H1 (cell line): ENCODE measurements at regions not wholly inside any gene's neighbourhood (a gene's known extent, or its start where the extent isn't known, plus 50 kb on each side); places are given as distances from the start of the nearest gene placed in this dataset.
A peak's percentile ranks its signal among the peaks of the same experiment; 100 is the strongest.

Source experiments
- CTCF ChIA-PET: fragments of 300-600 bp; sonication (Branson Sonifier 250); formaldehyde crosslinking; loops from one replicate; lab custom pipeline; 2021; ENCODE audit not compliant: partially characterized antibody; lab: Charles Lee
- POLR2A ChIA-PET: fragments of 300-600 bp; sonication (Branson Sonifier 250); formaldehyde crosslinking; loops from one replicate; lab custom pipeline; 2021; ENCODE audit warnings: inconsistent platforms; ENCODE audit not compliant: partially characterized antibody; lab: Charles Lee
- DNase-seq, 2 experiments: peaks; one replicate each; pipeline versions ENCODE4 v3.0.0 to v3.0.0-alpha.2; 2010 to 2022; ENCODE audit warnings: low spot score in 2 of 2, low read depth in 1 of 2, mixed read lengths in 1 of 2
- FAIRE-seq: peaks from 2 replicates; lab custom pipeline; 2011; peaks lifted over from hg19 to GRCh38; lab: Jason Lieb, UNC
- H2AFZ ChIP-seq: 2 replicates; pipeline ENCODE4 v1.8.1; 2012; ENCODE audit warnings: low read length, inconsistent platforms
- H2AK5ac ChIP-seq: 2 replicates; pipeline ENCODE4 v1.6.1; 2013; ENCODE audit warnings: low read depth, low read length
- H2BK120ac ChIP-seq: replicated peaks from 2 replicates; pipeline ENCODE3; 2013; ENCODE audit warnings: low read depth, low read length, inconsistent platforms
- H2BK12ac ChIP-seq: 2 replicates; pipeline ENCODE4 v1.6.1; 2013; ENCODE audit warnings: low read depth, low read length
- H2BK15ac ChIP-seq: 2 replicates; pipeline ENCODE4 v1.6.1; 2013; ENCODE audit warnings: low read length
- H2BK20ac ChIP-seq: 2 replicates; pipeline ENCODE4 v1.6.1; 2013; ENCODE audit warnings: low read length
- H2BK5ac ChIP-seq: 2 replicates; pipeline ENCODE4 v1.6.1; 2013; ENCODE audit warnings: low read depth, low read length
- H3K14ac ChIP-seq: 2 replicates; pipeline ENCODE4 v1.6.1; 2013; ENCODE audit warnings: inconsistent platforms; ENCODE audit not compliant: insufficient read length
- H3K18ac ChIP-seq: 2 replicates; pipeline ENCODE4 v1.6.1; 2013; ENCODE audit warnings: low read length; ENCODE audit errors: extremely low read depth
- H3K23ac ChIP-seq: 2 replicates; pipeline ENCODE4 v1.6.1; 2013; ENCODE audit warnings: inconsistent platforms; ENCODE audit not compliant: insufficient read length
- H3K23me2 ChIP-seq: 2 replicates; pipeline ENCODE4 v1.6.1; 2013; ENCODE audit warnings: low read depth, low read length
- H3K27ac ChIP-seq: 2 replicates; pipeline ENCODE4 v1.6.1; 2011; ENCODE audit warnings: low read depth, low read length, inconsistent platforms
- H3K27me3 ChIP-seq, 4 experiments: replicated peaks in 1 of 4; 1 replicate in 1 of 4; 2 replicates in 3 of 4; pipeline versions ENCODE4 v1.6.1 to v1.8.1; 2011 to 2013; ENCODE audit warnings: low read length in 3 of 4, mild to moderate bottlenecking in 3 of 4, inconsistent platforms in 2 of 4, mixed read lengths in 2 of 4, moderate library complexity in 1 of 4; ENCODE audit not compliant: control insufficient read depth in 3 of 4, insufficient read depth in 3 of 4; ENCODE audit errors: extremely low read depth in 1 of 4
- H3K36me3 ChIP-seq, 4 experiments: 2 replicates each; pipeline versions ENCODE4 v1.6.1 to v1.8.1; 2011 to 2013; ENCODE audit warnings: mild to moderate bottlenecking in 4 of 4, low read length in 3 of 4, moderate library complexity in 2 of 4, control low read depth in 1 of 4, inconsistent platforms in 1 of 4; ENCODE audit not compliant: insufficient read depth in 4 of 4, control insufficient read depth in 2 of 4
- H3K4ac ChIP-seq: replicated peaks from 2 replicates; pipeline ENCODE3; 2013; ENCODE audit warnings: low read length, low read depth, mixed read lengths, inconsistent platforms; ENCODE audit not compliant: insufficient read length
- H3K4me1 ChIP-seq, 4 experiments: replicated peaks in 1 of 4; 1 replicate in 1 of 4; 2 replicates in 3 of 4; pipeline versions ENCODE4 v1.6.1 to v1.8.1; 2011 to 2013; ENCODE audit warnings: low read length in 3 of 4, inconsistent platforms in 2 of 4, mixed read lengths in 1 of 4; ENCODE audit not compliant: insufficient read depth in 4 of 4, control insufficient read depth in 3 of 4
- H3K4me2 ChIP-seq, 2 experiments: 2 replicates each; pipeline versions ENCODE4 v1.6.1 to v1.8.1; 2011 to 2013; ENCODE audit warnings: low read depth in 2 of 2, low read length in 2 of 2, control low read depth in 1 of 2, inconsistent platforms in 1 of 2, mild to moderate bottlenecking in 1 of 2; ENCODE audit not compliant: insufficient read depth in 1 of 2
- H3K4me3 ChIP-seq, 4 experiments: fragments of 200-600, 300-600 bp in 1 of 4; sonication (generic), shearing (Covaris generic), sonication (Bioruptor Twin) in 1 of 4; 2 replicates each; pipeline versions ENCODE4 v1.5.1 to v1.8.1; 2011 to 2016; ENCODE audit warnings: low read length in 4 of 4, low read depth in 3 of 4, control low read depth in 2 of 4, inconsistent platforms in 2 of 4, mild to moderate bottlenecking in 2 of 4, mixed read lengths in 1 of 4, moderate library complexity in 1 of 4; ENCODE audit not compliant: insufficient read depth in 2 of 4; ENCODE audit errors: extremely low read depth in 1 of 4
- H3K56ac ChIP-seq: replicated peaks from 2 replicates; pipeline ENCODE3; 2013; ENCODE audit warnings: low read depth, mild to moderate bottlenecking, mixed read lengths, low read length, inconsistent platforms; ENCODE audit not compliant: insufficient read length
- H3K79me1 ChIP-seq: 2 replicates; pipeline ENCODE4 v1.6.1; 2013; ENCODE audit warnings: low read depth, low read length, control low read depth
- H3K79me2 ChIP-seq, 2 experiments: 2 replicates each; pipeline versions ENCODE4 v1.6.1 to v1.8.1; 2012 to 2013; ENCODE audit warnings: low read length in 2 of 2, mild to moderate bottlenecking in 2 of 2, inconsistent platforms in 1 of 2; ENCODE audit not compliant: insufficient read depth in 2 of 2, control insufficient read depth in 1 of 2
- H3K9ac ChIP-seq, 4 experiments: replicated peaks in 1 of 4; 1 replicate in 1 of 4; 2 replicates in 3 of 4; pipeline versions ENCODE4 v1.6.1 to v1.8.1; 2011 to 2013; ENCODE audit warnings: low read depth in 3 of 4, low read length in 3 of 4, control low read depth in 2 of 4, mild to moderate bottlenecking in 2 of 4, moderate library complexity in 2 of 4, inconsistent platforms in 1 of 4; ENCODE audit errors: extremely low read depth in 1 of 4
- H3K9me3 ChIP-seq, 2 experiments: 2 replicates each; pipeline versions ENCODE4 v1.6.1 to v1.8.1; 2012 to 2013; ENCODE audit warnings: mild to moderate bottlenecking in 2 of 2, moderate library complexity in 2 of 2, control low read depth in 1 of 2, inconsistent platforms in 1 of 2, low read depth in 1 of 2, low read length in 1 of 2, mixed read lengths in 1 of 2; ENCODE audit not compliant: insufficient read depth in 2 of 2
- H4K20me1 ChIP-seq, 2 experiments: replicated peaks in 1 of 2; 2 replicates each; pipeline versions ENCODE3 to v1.8.1; 2011 to 2013; ENCODE audit warnings: inconsistent platforms in 2 of 2, low read length in 2 of 2, mild to moderate bottlenecking in 1 of 2; ENCODE audit not compliant: insufficient read depth in 2 of 2, control insufficient read depth in 1 of 2
- H4K5ac ChIP-seq: 2 replicates; pipeline ENCODE4 v1.6.1; 2013; ENCODE audit warnings: low read length, low read depth, mixed read lengths, inconsistent platforms; ENCODE audit not compliant: insufficient read length
- H4K8ac ChIP-seq: 2 replicates; pipeline ENCODE4 v1.8.0; 2013; ENCODE audit warnings: mild to moderate bottlenecking, moderate library complexity, low read length, inconsistent platforms; ENCODE audit not compliant: insufficient read depth; ENCODE audit errors: extremely low read depth
- H4K91ac ChIP-seq: replicated peaks from 2 replicates; pipeline ENCODE3; 2013; ENCODE audit warnings: low read length, mixed read lengths, inconsistent platforms; ENCODE audit not compliant: insufficient read length
- ATF2 ChIP-seq: IDR thresholded peaks from 2 replicates; pipeline ENCODE4 v1.6.1; 2012; ENCODE audit warnings: low read length, inconsistent platforms
- BCL11A ChIP-seq, 2 experiments: IDR thresholded peaks; one replicate each; pipeline ENCODE4 v1.6.1; 2011; ENCODE audit warnings: low read depth in 2 of 2, low read length in 2 of 2, mild to moderate bottlenecking in 2 of 2
- CHD1 ChIP-seq: IDR thresholded peaks from 2 replicates; pipeline ENCODE4 v1.6.1; 2012; ENCODE audit warnings: low read depth, low read length, improper control_type of control experiment
- KDM4A ChIP-seq: IDR thresholded peaks from one replicate; pipeline ENCODE4 v1.7.1; 2012; ENCODE audit warnings: low read depth, mild to moderate bottlenecking, moderate library complexity, low read length, inconsistent platforms; ENCODE audit not compliant: severe bottlenecking
- RBBP5 ChIP-seq: IDR thresholded peaks from 2 replicates; pipeline ENCODE4 v1.7.1; 2012; ENCODE audit warnings: low read depth, mild to moderate bottlenecking, inconsistent platforms, low read length, moderate library complexity, borderline replicate concordance
- RNF2 ChIP-seq: fragments of 200-900, 300-1000 bp; sonication (generic); IDR thresholded peaks from 2 replicates; pipeline ENCODE4 v1.7.1; 2016; ENCODE audit warnings: borderline replicate concordance, low read depth, mild to moderate bottlenecking, antibody characterized with exemption, low read length; ENCODE audit not compliant: poor library complexity, severe bottlenecking; ENCODE audit errors: missing control alignments
- SRF ChIP-seq: IDR thresholded peaks from 2 replicates; pipeline ENCODE4 v1.6.1; 2011; ENCODE audit warnings: mild to moderate bottlenecking, low read depth, low read length, moderate library complexity
- WGBS, 2 experiments: shearing (Covaris generic) in 1 of 2; methylation state at CpG; one replicate each; pipeline versions ENCODE4 v1.1.6 to v1.1.7; 2013 to 2015; ENCODE audit warnings: low lambda C conversion rate in 2 of 2, mixed read lengths in 2 of 2, inconsistent platforms in 1 of 2, low coverage in 1 of 2, missing lambda C conversion rate in 1 of 2; ENCODE audit not compliant: insufficient replicate concordance in 2 of 2, insufficient coverage in 1 of 2, insufficient read length in 1 of 2; ENCODE audit errors: extremely low coverage in 1 of 2, missing lambda C conversion rate in 1 of 2; 5-methylcytosine and 5-hydroxymethylcytosine counted together

- H3K56ac ChIP-seq: no peak overlapping the region
- DNase-seq (no peak), FAIRE-seq (no peak)
- 84% methylated on average over 2 of the region's 2 CpGs; no CpG with 5 or more reads in 1 of the 2 experiments for WGBS, 2 experiments
- H3K27me3 ChIP-seq: no peaks in the 10 kb centered on the region
- H4K5ac ChIP-seq: no peak overlapping the region
- 0 out of 2 replicates have a peak overlapping the region, but pooled peaks have one; percentile 30 for H2AFZ ChIP-seq
- H3K79me2 ChIP-seq: no peaks in the 10 kb centered on the region
- CTCF ChIA-PET: interaction anchor here (1.0 to 1.6 kb wide), 3 partner anchors 10 to 14 kb away, joined by 3 to 4 read pairs (median 3); no protein-coding TSS in a partner anchor
- H3K23me2 ChIP-seq: no peaks in the 10 kb centered on the region
- no peak overlapping the region for H2AK5ac ChIP-seq
- no peaks in the 10 kb centered on the region for H4K20me1 ChIP-seq
- H3K79me1 ChIP-seq: no peaks in the 10 kb centered on the region
- H4K91ac ChIP-seq: no peak overlapping the region
- no peak overlapping the region for H2BK12ac ChIP-seq
- no peak overlapping the region for H3K27ac ChIP-seq
- H4K8ac ChIP-seq: no peak overlapping the region
- H2BK120ac ChIP-seq: no peak overlapping the region
- no peak overlapping the region for H3K4ac ChIP-seq
- POLR2A ChIA-PET: no interaction called here
- no peak for TF ChIP-seq RNF2
- no peak for TF ChIP-seq ATF2
- TF ChIP-seq RBBP5: no peak
- TF ChIP-seq SRF: no peak
- no peak for TF ChIP-seq CHD1
- no peak for TF ChIP-seq KDM4A
- TF ChIP-seq BCL11A (IDR thresholded peaks at IDR 0.05; ENCODE audit: low read depth in 2 of 2, low read length in 2 of 2): no peak
- no peaks in the 10 kb centered on the region for H3K36me3 ChIP-seq
- peaks cover 0 to 6% (median 0%) of the 10 kb centered on the region in 4 experiments; a peak in 2 of 7 replicates for H3K4me1 ChIP-seq
- no peak overlapping the region for H2BK20ac ChIP-seq
- H3K4me2 ChIP-seq: no peak overlapping the region
- H3K14ac ChIP-seq: peak overlapping the region; percentile 97
- no peak overlapping the region for H3K4me3 ChIP-seq
- no peak overlapping the region for H3K18ac ChIP-seq
- H3K23ac ChIP-seq: no peak overlapping the region
- H3K9me3 ChIP-seq: no peaks in the 10 kb centered on the region
- no peak overlapping the region for H2BK5ac ChIP-seq
- H2BK15ac ChIP-seq: no peak overlapping the region
- H3K9ac ChIP-seq: no peak overlapping the region
Measured at GRCh38 chr1:188670837-188671236, 1806.8 kb downstream of the BRINP3 start.
